Left cardiac atrium (tissue), 4 donors: ENCODE measurements at regions not wholly inside any gene's neighbourhood (a gene's known extent, or its start where the extent isn't known, plus 50 kb on each side); places are given as distances from the start of the nearest gene placed in this dataset.
A peak's percentile ranks its signal among the peaks of the same experiment; 100 is the strongest.

Experiments used
- ATAC-seq, 2 donors: fragments of 200-7000 bp; cut with Tn5 transposase; one replicate each; pipeline ENCODE4 v1.9.1; 2020; ENCODE audit warnings: mild to moderate bottlenecking in 2 of 2, moderate library complexity in 2 of 2
- DNase-seq: peaks from one replicate; pipeline ENCODE4 v3.0.0-alpha.2; 2020
- intact Hi-C, 2 donors: fragments of 100-400 bp; cut with DNase I; formaldehyde crosslinking; loops; one replicate each; pipeline versions ENCODE4 v1.14.1 to v1.15.1; 2022 to 2023
- donor health status: DM: no; HTN: yes; CAD: no.
- donor health status: DM: no; HTN: yes; CAD: no; lungs with severe emphysema.
- donor health status: DM: yes; HTN: yes; CAD: no.
- donor health status: Dilated cardiomyopathy.

GRCh38 chr10:58963723-58964124 is 212.7 kb upstream of the PHYHIPL start:
- DNase-seq = no peak
- intact Hi-C loops = no loop called here
- peak in 1 of 2 donors; percentile 57 for ATAC-seq

- ATAC-seq = no peak
- no peak for DNase-seq
- intact Hi-C loops = no loop called here
Observed at GRCh38 chr10:58965855-58966254, 210.6 kb upstream of the PHYHIPL start.

- intact Hi-C loops = no loop called here
- ATAC-seq = peak; percentile 65 to 82
Observed at GRCh38 chr10:58967551-58968388, 208.7 kb upstream of the PHYHIPL start.

DNA sequence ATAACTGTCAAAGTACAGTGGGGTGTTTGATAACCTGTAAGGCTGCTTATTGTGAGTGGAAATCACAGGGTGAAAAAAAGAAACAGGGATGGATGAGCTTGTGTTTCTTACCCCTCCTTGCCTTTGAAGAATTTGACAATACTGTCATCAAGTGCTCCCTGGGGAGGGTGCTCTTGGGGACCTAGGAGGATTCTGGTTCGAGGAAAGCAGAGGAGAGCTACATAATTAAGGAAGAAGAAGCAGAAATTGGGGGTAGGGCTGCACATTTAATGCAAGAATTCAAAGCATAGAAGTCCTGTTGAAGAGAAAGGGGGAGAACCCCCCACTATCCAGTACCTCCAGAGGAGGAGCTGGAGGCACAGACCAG is 208.1 kb upstream of the PHYHIPL start:
- intact Hi-C loops = no loop called here
- DNase-seq = no peak

More at GRCh38 chr10:58967551-58968388, 208.7 kb upstream of the PHYHIPL start:
- DNase-seq = peak; percentile 23

DNA sequence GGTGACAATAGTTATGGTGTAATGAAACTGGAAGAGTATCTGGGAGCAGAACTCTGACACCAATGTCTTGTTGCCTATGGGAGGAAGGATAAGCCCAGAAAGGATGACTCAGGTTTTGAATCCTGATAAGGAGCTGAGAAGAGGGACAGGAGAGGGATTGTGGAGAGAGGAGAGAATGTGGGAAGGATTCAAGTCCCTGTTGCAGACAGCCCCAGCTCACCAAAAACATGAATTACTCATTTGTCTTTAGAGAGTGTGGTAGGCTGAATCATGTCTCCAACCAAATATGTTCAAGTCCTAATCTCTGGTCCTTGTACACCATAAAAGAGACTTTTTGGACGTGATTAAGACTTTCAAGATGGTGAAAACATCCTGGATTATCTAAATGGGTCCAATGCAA is 206.9 kb upstream of the PHYHIPL start:
- intact Hi-C loops = no loop called here
- DNase-seq = no peak
- peak in 1 of 2 donors; percentile 84 for ATAC-seq

More for the DNA sequence above, 208.1 kb upstream of the PHYHIPL start:
- no peak for ATAC-seq

- intact Hi-C loops = no loop called here
- ATAC-seq = no peak
- no peak for DNase-seq
Observed at GRCh38 chr10:58970160-58970915, 206.1 kb upstream of the PHYHIPL start.

DNA sequence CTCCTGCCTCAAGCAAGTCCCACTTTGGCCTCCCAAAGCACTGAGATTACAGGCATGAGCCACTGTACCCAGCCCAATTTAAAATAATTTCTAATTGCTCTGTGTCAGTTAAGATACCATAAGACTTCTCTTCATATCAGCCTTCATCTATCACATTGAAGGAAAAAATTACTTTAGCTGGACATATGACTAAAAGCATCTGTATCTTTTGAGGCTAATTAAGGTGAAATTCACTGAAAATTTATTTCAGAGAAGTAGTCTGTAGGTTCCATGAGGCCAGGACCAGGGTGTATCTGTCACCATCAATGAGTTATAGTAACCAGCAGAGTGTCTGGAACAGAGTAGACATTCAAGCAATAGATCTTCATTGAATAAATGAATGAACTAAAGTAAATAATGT is 205.2 kb upstream of the PHYHIPL start:
- intact Hi-C loops = no loop called here
- ATAC-seq (no peak), DNase-seq (no peak)

DNA sequence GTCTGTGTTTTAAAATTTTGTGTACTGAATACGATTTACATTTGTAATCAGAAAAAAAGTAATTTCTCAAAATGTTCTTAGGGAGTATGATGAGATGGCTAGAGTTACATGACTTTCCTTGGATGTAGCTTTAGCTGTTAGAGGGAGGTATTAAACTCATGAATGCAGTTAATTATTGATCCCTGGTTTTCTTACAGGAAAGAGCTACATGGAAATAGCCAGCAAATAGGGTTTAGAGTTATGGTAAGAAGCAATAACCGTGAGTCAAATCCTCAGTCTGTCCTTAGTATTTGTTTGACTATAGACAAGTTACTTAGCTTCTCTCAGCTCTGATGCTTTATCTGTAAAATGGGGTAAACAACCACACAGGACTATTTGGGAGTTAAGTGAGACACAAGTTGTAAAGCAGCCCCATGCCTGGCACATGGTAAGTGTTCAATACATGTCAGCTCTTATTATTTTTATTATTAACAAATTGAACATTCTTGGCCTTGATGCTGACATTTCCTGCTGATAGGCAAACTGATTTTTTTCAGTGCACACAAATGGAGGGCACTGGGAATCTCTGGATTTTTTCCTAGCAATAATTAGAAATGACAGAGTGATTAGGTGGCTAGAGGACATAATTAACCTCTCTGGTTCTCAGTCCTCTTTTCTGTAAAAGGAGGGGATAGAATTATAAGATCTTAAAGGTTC is 204.5 kb upstream of the PHYHIPL start:
- no peak for ATAC-seq
- intact Hi-C loops = no loop called here

DNA sequence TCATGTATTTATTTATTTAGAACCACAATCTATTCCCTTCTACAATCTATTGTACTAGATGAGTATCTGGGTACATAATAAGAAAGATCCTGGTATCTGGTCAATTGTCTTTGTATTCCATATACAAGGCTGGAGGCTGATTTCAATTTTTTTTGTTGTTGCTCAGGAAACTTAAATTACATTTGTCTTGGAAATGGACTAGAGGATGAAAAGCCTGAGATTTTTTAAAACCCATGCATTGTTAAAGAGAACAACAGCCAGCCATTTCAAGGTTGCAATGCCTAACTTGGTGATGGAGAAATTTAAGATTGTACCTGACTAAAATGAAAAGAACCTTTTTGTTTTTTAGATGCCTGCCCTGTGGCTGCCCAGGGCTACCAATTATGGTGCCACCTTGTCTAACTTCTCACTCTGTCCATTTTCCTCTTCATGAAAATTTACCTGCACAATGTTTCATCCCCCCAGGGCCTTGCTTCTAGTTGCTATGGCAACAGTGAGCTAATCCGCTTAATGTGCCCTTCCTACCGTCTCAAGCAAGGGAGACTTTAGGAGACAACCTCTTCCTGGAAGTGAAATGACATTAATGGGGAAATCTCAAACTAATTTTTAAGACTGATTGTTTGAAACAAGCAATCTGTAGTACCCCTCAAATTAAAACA is 203.7 kb upstream of the PHYHIPL start:
- ATAC-seq (no peak), DNase-seq (no peak)
- intact Hi-C loops = no loop called here

More for the DNA sequence above, 204.5 kb upstream of the PHYHIPL start:
- DNase-seq = no peak

- no peak for ATAC-seq
- DNase-seq = no peak
- intact Hi-C loops = no loop called here
Observed at GRCh38 chr10:58973235-58973595, 203.2 kb upstream of the PHYHIPL start.

GRCh38 chr10:58976254-58976653 is 200.2 kb upstream of the PHYHIPL start:
- intact Hi-C loops = no loop called here
- ATAC-seq (no peak), DNase-seq (no peak)

GRCh38 chr10:58979711-58980110 is 196.7 kb upstream of the PHYHIPL start:
- ATAC-seq (no peak), DNase-seq (no peak)
- intact Hi-C loops = no loop called here

GRCh38 chr10:58980826-58981415 is 195.5 kb upstream of the PHYHIPL start:
- intact Hi-C loops = no loop called here
- ATAC-seq = no peak

DNA sequence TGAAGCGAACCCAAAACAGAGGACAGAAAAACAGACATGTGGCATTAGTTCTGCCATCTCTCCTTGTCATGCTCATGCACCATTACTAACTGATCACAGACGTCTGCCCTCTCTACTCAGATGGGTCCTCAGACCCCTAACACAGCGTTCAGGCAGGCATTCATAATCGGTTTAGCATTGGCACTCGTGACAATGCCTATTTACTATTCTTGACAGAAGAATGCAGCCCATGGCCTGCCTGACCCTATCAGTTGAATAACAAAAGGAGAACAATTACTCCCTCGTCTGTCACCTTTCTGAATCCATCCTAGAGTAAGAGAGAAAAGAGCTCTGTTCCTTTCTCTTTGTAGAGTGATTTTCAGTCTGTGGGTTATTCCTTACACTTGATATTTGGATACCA is 194.6 kb upstream of the PHYHIPL start:
- intact Hi-C loops = no loop called here
- no peak for DNase-seq
- no peak for ATAC-seq

More at GRCh38 chr10:58980826-58981415, 195.5 kb upstream of the PHYHIPL start:
- DNase-seq = no peak

DNA sequence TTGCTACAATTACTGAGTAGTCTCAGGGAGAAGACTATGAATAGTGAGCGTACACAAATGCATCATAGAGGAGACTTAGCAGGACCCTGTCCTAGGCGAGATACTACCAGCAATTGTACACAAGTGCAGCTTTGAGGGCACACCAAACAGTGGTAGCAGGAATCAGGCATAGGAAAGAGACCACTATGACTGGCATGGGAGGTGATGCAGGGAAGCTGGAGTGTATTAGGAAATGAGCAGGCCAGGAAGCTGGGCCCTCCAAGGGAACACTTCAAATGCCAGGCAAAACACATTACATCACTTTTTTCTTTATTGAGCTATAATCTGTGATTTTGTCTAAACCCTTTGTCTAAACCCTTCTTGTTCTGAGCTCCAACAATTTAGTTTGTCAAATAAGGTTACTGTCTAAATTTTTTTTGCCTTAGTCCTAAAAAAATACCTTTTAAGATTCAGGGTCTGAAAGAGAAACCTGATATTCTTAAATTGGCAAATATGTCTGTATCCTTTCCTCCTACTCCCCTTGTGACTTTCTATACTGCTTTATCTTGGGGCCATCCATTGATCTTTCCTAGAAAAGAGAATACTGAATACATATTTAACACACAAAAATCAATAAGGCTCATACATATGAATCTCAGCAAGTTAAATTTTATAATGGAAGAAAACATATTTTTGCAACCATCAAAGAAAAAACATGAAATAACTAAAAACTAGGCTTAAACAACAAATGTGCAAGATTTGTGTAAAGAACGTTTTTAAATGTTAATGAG is 193.8 kb upstream of the PHYHIPL start:
- DNase-seq = no peak
- intact Hi-C loops = no loop called here
- ATAC-seq = peak in 1 of 2 donors; percentile 25

GRCh38 chr10:58985216-58985615 is 191.2 kb upstream of the PHYHIPL start:
- no peak for DNase-seq
- no peak for ATAC-seq
- intact Hi-C loops = no loop called here

DNA sequence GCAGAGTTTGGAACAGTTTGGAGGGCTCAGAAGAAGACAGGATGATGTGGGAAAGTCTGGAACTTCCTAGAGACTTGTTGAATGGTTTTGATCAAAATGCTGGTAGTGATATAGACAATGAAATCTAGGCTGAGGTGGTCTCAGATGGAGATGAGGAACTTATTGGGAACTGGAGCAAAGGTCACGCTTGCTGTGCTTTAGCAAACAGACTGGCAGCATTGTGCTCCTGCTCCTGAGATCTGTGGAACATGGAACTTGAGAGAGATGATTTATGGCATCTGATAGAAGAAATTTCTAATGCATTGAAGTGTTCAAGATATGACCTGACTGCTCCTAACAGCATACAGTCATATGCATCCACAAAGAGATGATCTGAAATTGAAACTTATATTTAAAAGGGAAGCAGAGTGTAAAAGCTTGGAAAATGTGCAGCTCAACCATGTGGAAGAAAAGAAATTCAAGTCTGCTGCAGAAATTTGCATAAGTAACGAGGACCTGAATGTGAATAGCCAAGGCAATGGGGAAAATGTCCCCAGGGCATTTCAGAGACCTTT is 186.9 kb upstream of the PHYHIPL start:
- no peak for ATAC-seq
- intact Hi-C loops = no loop called here
- DNase-seq = no peak

DNA sequence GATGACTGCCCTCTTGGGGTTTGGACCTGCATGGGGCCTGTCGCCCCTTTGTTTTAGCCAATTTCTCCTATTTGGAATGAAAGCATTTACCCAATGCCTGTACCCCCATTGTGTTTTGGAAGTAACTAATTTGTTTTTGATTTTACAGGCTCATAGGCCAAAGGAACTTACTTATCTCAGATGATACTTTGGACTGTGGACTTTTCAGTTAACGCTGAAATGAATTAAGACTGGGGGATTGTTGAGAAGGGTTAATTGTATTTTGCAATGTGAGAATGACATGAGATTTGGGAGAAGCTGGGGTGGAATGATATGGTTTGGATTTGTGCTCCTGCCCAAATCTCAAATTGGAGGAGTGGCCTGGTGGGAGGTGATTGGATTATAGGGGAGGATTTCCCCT is 185.8 kb upstream of the PHYHIPL start:
- DNase-seq = no peak
- no peak for ATAC-seq
- intact Hi-C loops = no loop called here
